ENCODE measurements at regions not wholly inside any gene's neighbourhood (a gene's known extent, or its start where the extent isn't known, plus 50 kb on each side); places are given as distances from the start of the nearest gene placed in this dataset.

DNA sequence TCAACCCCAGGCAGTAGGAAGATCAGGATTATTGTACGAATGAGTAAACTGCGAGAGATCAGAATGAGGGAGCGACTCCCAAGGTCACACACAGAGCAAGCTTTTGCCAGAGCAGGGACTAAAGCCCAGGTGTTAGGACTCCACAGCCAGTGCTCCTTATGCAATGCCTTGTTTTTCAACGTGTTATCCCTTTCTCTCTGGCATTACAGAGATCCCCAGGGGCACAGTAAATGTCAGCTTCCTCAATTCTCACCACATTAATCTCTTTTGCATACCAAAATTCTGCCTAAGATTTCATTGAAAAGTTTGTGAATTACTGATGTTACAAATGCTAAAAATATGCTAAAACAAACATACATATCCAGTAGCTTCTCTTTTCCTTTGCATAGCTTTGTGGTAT lies 68.1 kb upstream of the CES5A start:
- TF ChIP-seq, protein P1, sequence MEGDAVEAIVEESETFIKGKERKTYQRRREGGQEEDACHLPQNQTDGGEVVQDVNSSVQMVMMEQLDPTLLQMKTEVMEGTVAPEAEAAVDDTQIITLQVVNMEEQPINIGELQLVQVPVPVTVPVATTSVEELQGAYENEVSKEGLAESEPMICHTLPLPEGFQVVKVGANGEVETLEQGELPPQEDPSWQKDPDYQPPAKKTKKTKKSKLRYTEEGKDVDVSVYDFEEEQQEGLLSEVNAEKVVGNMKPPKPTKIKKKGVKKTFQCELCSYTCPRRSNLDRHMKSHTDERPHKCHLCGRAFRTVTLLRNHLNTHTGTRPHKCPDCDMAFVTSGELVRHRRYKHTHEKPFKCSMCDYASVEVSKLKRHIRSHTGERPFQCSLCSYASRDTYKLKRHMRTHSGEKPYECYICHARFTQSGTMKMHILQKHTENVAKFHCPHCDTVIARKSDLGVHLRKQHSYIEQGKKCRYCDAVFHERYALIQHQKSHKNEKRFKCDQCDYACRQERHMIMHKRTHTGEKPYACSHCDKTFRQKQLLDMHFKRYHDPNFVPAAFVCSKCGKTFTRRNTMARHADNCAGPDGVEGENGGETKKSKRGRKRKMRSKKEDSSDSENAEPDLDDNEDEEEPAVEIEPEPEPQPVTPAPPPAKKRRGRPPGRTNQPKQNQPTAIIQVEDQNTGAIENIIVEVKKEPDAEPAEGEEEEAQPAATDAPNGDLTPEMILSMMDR (IDR thresholded peaks at IDR 0.05; ENCODE audit: low read depth, low read length) = no peak
- DNase-seq (ENCODE audit: extremely low read depth, low read depth) = no peak

DNA sequence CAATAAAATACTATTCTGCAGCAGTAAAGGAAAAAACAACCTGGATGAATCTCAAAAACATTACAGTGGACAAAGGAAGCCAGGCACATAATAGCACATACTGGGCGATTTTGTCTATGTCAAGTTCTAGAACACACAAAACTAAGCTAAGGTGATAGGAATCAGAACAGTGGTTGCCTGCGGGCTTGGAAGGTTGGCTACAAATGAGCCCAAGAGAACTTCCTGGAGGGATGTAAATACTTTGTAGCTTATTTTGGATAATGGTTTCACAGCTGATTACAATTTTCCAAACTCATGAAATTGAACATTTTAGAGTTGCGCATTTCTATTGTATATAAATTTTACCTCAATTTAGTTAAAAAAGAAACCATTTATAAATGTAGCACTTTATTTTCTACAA lies 67.6 kb upstream of the CES5A start:
- TF ChIP-seq, protein P1 (IDR thresholded peaks at IDR 0.05; ENCODE audit: low read depth, low read length) = no peak
- DNase-seq (ENCODE audit: extremely low read depth, low read depth) = no peak

DNA sequence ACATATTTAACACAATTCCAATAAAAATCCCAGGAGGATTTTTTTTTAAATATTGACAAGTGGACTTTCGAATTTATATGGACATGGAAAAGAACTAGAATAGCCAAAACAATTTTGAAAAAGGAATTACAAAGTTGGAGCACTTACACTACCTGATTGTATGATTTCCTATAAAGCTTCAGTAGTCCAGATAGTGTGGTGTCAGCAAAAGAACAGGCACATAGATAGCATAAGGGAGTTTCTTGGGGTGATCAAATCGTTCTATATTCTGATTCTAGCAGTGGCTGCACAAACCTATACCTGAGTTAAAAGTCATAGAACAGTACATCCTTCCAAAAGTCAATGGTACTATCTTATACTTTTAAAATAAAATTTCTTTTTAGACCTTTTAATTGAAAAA lies 66.4 kb upstream of the CES5A start:
- DNase-seq (ENCODE audit: extremely low read depth, low read depth) = no peak
- TF ChIP-seq, protein P1 (IDR thresholded peaks at IDR 0.05; ENCODE audit: low read depth, low read length) = no peak

DNA sequence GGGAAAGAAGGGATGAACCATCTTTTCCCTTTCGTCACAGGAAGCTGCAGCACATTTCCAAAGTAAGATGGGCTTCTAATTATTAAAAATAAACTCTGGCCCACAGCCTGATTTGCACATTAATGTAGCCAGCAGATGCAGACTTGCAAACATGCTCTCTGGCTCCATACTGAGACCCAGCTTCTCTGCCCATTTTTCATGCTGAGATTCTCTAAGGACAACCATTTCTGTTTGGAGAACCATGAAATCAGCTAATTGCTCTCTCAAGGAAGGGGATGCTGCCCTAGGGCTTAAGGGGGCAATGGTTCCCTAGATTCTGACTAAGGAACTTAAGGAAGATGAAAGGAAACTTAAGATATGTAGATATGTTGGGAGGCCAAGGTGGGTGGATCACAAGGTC lies 63.0 kb upstream of the CES5A start:
- TF ChIP-seq, protein P1 (IDR thresholded peaks at IDR 0.05; ENCODE audit: low read depth, low read length) = no peak

DNA sequence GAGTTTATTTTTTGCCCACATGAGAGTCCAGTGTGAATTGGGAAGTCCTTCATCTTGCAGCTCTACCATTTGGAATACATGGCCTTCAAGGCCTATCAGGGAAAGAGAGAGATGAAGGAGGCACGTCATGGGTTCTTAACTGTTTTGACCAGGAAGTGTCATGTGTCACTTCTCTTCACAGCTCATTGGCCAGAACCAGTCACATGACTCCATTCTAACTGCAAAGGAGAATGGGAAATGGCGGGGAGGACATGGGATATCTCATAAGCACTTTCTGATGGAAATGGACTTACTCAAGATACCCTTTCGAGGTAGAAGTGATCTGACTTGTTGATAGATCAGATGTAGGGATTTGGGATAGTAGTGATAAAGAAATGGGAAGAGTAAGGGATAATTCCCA lies 57.9 kb upstream of the CES5A start:
- DNase-seq (ENCODE audit: extremely low read depth, low read depth) = no peak
- TF ChIP-seq, protein P1 (IDR thresholded peaks at IDR 0.05; ENCODE audit: low read depth, low read length) = no peak

More for the DNA sequence above, 63.0 kb upstream of the CES5A start:
- no peak for DNase-seq (ENCODE audit: extremely low read depth, low read depth)

DNA sequence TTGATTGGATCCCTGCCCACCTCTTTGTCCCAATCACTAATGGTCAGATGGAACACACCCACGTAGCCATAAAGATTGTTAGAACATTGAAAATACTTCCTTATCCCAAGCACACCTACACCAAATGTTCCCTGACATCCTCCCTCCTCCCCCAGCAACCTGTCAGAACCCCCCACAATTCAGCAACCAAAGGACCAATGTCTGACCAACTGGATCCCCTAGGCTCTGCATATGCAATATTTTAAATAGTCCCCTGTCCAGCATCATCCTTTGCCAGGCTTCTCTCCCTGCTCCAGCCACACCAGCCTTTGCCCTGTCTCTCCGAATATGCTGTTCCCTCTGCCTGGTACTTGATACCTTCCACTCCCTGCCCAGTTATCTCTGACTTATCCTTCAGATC lies 54.9 kb upstream of the CES5A start:
- TF ChIP-seq, protein P1 (IDR thresholded peaks at IDR 0.05; ENCODE audit: low read depth, low read length) = no peak
- no peak for DNase-seq (ENCODE audit: extremely low read depth, low read depth)

DNA sequence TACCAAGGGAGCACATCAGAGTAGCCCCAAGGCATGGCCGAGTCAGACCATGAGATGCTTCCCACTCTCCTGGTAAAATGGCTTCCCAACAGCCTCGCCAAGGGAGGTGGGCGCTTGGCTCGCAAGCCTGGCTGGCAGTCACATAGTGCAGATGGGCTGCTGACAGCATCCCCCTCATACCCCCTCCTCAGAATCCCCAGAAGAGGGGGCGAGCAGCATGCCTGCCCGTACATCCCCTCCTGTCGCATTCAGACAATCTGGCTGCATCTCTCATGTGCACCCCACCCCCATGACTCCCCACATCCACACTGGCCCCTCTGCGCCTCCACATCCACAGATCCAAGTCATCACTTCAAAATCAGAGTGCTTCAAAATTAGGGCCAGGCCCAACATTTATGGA lies 54.0 kb upstream of the CES5A start:
- DNase-seq (ENCODE audit: extremely low read depth, low read depth) = no peak
- TF ChIP-seq, protein P1 (IDR thresholded peaks at IDR 0.05; ENCODE audit: low read depth, low read length) = no peak

Measured in AG09319 (cell line).